Ascending aorta (tissue), 2 donors: ENCODE measurements at regions not wholly inside any gene's neighbourhood (a gene's known extent, or its start where the extent isn't known, plus 50 kb on each side); places are given as distances from the start of the nearest gene placed in this dataset.

Experiments used
- DNase-seq, 2 donors: peaks; one replicate each; pipeline ENCODE4 v3.0.0-alpha.2; 2019; ENCODE audit warnings: low spot score in 2 of 2
- H3K27ac ChIP-seq, 2 donors: fragments of 200-600 bp; sonication (generic); one replicate each; pipeline ENCODE4 v1.5.1; 2016 to 2017; ENCODE audit warnings: mild to moderate bottlenecking in 1 of 2
- H3K27me3 ChIP-seq: fragments of 200-600 bp; sonication (generic); one replicate; pipeline ENCODE4 v1.5.1; 2017
- H3K36me3 ChIP-seq, 2 donors: fragments of 200-600 bp; sonication (generic); one replicate each; pipeline ENCODE4 v1.5.1; 2016
- H3K4me1 ChIP-seq, 2 donors: fragments of 200-600 bp; sonication (generic); one replicate each; pipeline ENCODE4 v1.5.1; 2016 to 2017; ENCODE audit warnings: mild to moderate bottlenecking in 1 of 2
- H3K4me3 ChIP-seq, 2 donors: fragments of 200-600 bp; sonication (generic); one replicate each; pipeline ENCODE4 v1.5.1; 2016 to 2017; ENCODE audit warnings: mild to moderate bottlenecking in 1 of 2
- H3K9me3 ChIP-seq, 2 donors: fragments of 200-600 bp; sonication (generic); one replicate each; pipeline ENCODE4 v1.5.1; 2016
- intact Hi-C: fragments of 100-400 bp; cut with DNase I; formaldehyde crosslinking; loops from one replicate; pipeline ENCODE4 v1.15.1; 2023
- TF ChIP-seq, protein P1 (sequence below), 3 experiments: fragments of 200-600 bp in 2 of 3; fragments of 450-650 bp in 1 of 3; sonication (generic) in 2 of 3; IDR thresholded peaks; one replicate each; pipeline ENCODE4 v1.5.1; 2016 to 2019; ENCODE audit warnings: antibody characterized with exemption in 3 of 3, mild to moderate bottlenecking in 1 of 3, moderate library complexity in 1 of 3

DNA sequence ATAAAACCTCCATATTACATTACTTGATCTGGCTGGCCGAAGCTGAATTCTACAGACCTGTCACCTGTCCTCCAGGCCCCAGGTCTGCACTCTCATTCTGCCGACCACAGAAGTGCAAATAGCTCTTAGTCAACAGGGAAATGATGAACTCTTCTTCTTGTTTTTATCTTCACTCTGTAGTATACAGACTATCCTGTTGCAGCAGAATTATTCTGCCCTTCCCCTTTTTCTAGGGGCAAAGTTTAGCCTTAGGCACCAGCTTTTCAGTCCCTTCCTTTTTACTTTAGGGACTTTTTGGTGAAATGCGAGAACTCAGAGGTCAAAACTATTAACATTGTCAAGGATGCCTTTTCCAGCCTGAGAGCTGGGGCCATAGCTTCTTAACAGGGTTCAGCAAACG, 229.6 kb upstream of the EGLN3 start:
- TF ChIP-seq, protein P1, sequence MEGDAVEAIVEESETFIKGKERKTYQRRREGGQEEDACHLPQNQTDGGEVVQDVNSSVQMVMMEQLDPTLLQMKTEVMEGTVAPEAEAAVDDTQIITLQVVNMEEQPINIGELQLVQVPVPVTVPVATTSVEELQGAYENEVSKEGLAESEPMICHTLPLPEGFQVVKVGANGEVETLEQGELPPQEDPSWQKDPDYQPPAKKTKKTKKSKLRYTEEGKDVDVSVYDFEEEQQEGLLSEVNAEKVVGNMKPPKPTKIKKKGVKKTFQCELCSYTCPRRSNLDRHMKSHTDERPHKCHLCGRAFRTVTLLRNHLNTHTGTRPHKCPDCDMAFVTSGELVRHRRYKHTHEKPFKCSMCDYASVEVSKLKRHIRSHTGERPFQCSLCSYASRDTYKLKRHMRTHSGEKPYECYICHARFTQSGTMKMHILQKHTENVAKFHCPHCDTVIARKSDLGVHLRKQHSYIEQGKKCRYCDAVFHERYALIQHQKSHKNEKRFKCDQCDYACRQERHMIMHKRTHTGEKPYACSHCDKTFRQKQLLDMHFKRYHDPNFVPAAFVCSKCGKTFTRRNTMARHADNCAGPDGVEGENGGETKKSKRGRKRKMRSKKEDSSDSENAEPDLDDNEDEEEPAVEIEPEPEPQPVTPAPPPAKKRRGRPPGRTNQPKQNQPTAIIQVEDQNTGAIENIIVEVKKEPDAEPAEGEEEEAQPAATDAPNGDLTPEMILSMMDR (IDR thresholded peaks at IDR 0.05) = no peak
- intact Hi-C loops = no loop called here
- Histone ChIP-seq H3K36me3 (no peaks in the 10 kb centered on the region), H3K27ac (no peak overlapping the region), H3K4me1 (no peaks in the 10 kb centered on the region), H3K4me3 (no peak overlapping the region), H3K27me3 (no peaks in the 10 kb centered on the region), H3K9me3 (no peaks in the 10 kb centered on the region)
- DNase-seq = no peak

DNA sequence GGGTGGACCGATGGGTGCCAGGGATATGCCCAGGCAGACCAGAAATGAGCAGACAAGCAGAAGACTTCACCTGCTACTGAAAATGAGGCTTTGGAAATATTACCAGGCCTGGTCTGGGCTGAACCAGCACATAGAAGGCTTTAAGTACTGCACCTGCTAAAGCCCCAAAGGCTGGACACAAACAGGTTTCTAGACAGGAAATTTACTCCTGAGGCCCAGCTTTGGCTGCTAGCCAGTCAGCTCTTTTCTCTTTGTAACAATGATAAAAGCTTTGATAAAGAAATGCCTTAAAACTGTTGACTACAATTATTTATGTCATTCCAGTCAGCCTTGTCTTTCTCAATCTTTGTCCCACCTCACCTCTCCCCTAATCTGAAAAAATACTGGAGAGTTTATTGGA, 228.9 kb upstream of the EGLN3 start:
- H3K4me1 ChIP-seq = no peaks in the 10 kb centered on the region
- H3K27ac ChIP-seq = no peak overlapping the region
- no peak for DNase-seq
- no peaks in the 10 kb centered on the region for H3K36me3 ChIP-seq
- no peaks in the 10 kb centered on the region for H3K27me3 ChIP-seq
- H3K9me3 ChIP-seq = no peaks in the 10 kb centered on the region
- TF ChIP-seq, protein P1 (IDR thresholded peaks at IDR 0.05) = no peak
- no peak overlapping the region for H3K4me3 ChIP-seq
- intact Hi-C loops = no loop called here

DNA sequence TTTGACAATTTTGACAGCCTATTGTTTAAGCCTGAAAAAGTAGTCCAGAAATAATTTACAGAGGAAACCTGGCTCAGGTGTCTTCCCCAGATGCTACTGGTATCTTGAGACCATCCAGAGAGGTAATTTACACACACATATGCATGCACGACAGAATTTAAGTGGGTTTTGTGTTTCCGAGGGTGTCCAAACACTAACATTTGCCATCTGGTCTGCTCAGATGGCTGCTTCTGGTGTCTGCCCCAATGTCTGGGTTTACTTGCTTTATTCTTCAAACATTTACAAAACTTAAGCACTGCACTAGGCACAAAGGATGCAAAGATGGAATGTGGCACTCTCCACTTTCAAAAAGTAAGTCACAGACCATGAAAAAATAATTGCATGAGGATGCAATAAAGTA, 226.6 kb upstream of the EGLN3 start:
- Histone ChIP-seq H3K9me3 (no peaks in the 10 kb centered on the region), H3K4me1 (peaks cover 5 to 10% of the 10 kb centered on the region in 2 donors), H3K27ac (no peak overlapping the region), H3K36me3 (no peaks in the 10 kb centered on the region), H3K27me3 (no peaks in the 10 kb centered on the region), H3K4me3 (no peak overlapping the region)
- TF ChIP-seq, protein P1 (IDR thresholded peaks at IDR 0.05) = no peak
- intact Hi-C loops = no loop called here
- DNase-seq = no peak

DNA sequence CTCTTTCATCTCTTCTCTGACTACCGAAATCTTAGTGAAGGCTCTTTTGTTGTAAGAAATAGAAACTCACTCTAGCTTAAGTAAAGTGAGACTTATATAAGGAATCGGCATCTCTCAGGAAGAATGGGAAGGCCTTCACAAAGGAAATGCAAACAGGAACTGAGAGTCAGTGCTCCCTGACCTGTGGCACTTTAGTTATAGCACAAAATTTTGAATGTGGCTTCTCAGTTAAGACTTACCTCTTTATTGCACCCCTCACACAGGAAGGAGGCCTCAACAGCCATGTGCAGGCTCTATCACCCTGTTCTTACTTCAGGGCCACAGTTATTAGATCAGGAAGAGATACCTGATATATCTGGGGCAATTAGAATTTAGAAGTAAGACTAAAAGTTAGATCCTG, 224.7 kb upstream of the EGLN3 start:
- no peaks in the 10 kb centered on the region for H3K36me3 ChIP-seq
- intact Hi-C loops = no loop called here
- no peak for DNase-seq
- H3K27ac ChIP-seq = no peak overlapping the region
- H3K27me3 ChIP-seq = no peaks in the 10 kb centered on the region
- H3K4me3 ChIP-seq = no peak overlapping the region
- peaks cover 5 to 11% of the 10 kb centered on the region in 2 donors for H3K4me1 ChIP-seq
- no peaks in the 10 kb centered on the region for H3K9me3 ChIP-seq
- TF ChIP-seq, protein P1 (IDR thresholded peaks at IDR 0.05) = no peak

DNA sequence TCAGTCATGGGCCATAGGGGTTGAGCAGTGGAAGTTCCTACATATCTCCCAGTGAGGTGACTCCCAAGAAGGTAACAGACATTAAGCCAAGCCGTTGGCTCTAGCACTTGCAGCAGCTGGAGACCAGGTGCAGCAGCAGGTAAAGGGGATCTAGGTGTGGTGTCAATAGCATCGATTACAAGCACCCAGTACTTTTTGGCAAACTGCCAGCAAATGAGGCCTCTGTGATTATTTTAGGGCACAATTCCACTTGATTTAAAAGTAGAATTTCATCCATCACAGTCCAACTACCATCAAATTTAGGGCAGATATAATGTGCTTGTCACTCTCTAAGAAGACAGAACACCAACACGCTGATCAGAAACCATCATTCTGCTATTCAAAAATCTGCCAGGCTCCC, 224.1 kb upstream of the EGLN3 start:
- intact Hi-C loops = no loop called here
- no peak overlapping the region for H3K27ac ChIP-seq
- H3K4me1 ChIP-seq = peaks cover 5 to 11% of the 10 kb centered on the region in 2 donors
- no peak overlapping the region for H3K4me3 ChIP-seq
- no peaks in the 10 kb centered on the region for H3K9me3 ChIP-seq
- TF ChIP-seq, protein P1 (IDR thresholded peaks at IDR 0.05) = no peak
- H3K36me3 ChIP-seq = no peaks in the 10 kb centered on the region
- H3K27me3 ChIP-seq = no peaks in the 10 kb centered on the region
- DNase-seq = no peak

DNA sequence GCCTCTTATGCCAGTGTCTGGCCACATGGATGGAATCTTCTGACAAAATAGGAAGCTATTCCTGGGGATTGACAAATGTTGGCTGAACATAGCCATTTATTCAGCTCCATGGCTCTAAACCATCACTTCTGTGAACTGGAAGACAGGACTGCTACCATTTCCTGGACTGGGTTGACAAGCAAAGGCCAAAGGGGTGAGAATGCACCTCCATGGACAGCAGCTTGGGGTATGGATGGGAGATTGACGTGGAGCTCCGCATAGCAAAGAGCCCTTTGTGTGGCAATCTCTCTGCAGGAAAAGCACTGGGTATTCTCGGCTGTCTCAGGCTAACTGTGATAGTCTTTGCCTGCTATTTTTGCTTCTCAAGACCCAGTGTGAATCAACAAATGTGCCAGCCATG, 223.0 kb upstream of the EGLN3 start:
- intact Hi-C loops = no loop called here
- TF ChIP-seq, protein P1 (IDR thresholded peaks at IDR 0.05) = no peak
- H3K4me1 ChIP-seq = peaks cover 5 to 11% of the 10 kb centered on the region in 2 donors
- DNase-seq = no peak
- H3K27me3 ChIP-seq = no peaks in the 10 kb centered on the region
- no peak overlapping the region for H3K4me3 ChIP-seq
- H3K27ac ChIP-seq = no peak overlapping the region
- no peaks in the 10 kb centered on the region for H3K36me3 ChIP-seq
- no peaks in the 10 kb centered on the region for H3K9me3 ChIP-seq
